Esophagus muscularis mucosa (tissue), 4 donors: ENCODE measurements at regions not wholly inside any gene's neighbourhood (a gene's known extent, or its start where the extent isn't known, plus 50 kb on each side); places are given as distances from the start of the nearest gene placed in this dataset.

Source experiments
- DNase-seq: peaks from one replicate; pipeline ENCODE4 v3.0.0-alpha.2; 2017; ENCODE audit errors: extremely low spot score
- H3K27ac ChIP-seq, 4 donors: fragments of 200-600 bp; sonication (generic); replicated peaks in 1 of 4; 1 replicate in 3 of 4; 2 replicates in 1 of 4; pipeline ENCODE4 v1.5.1; 2016 to 2019; ENCODE audit warnings: mild to moderate bottlenecking in 1 of 4
- H3K27me3 ChIP-seq, 4 donors: fragments of 200-600 bp; sonication (generic); one replicate each; pipeline versions ENCODE4 v1.5.1 to v1.6.0; 2016 to 2019
- H3K36me3 ChIP-seq, 4 donors: fragments of 200-600 bp; sonication (generic); one replicate each; pipeline ENCODE4 v1.5.1; 2016 to 2019
- H3K4me1 ChIP-seq, 4 donors: fragments of 200-600 bp; sonication (generic); one replicate each; pipeline ENCODE4 v1.5.1; 2016 to 2019
- H3K4me3 ChIP-seq, 4 donors: fragments of 200-600 bp; sonication (generic); 1 replicate in 2 of 4; 2 replicates in 2 of 4; pipeline ENCODE4 v1.5.1; 2016 to 2019; ENCODE audit warnings: mild to moderate bottlenecking in 4 of 4, moderate library complexity in 1 of 4
- H3K9me3 ChIP-seq, 4 donors: fragments of 200-600 bp; sonication (generic); 1 replicate in 3 of 4; 2 replicates in 1 of 4; pipeline ENCODE4 v1.5.1; 2016 to 2019
- CTCF ChIP-seq, 3 experiments: fragments of 200-600 bp in 2 of 3; fragments of 450-650 bp in 1 of 3; sonication (generic) in 2 of 3; IDR thresholded peaks; one replicate each; pipeline ENCODE4 v1.5.1; 2017 to 2019; ENCODE audit warnings: antibody characterized with exemption in 3 of 3, mild to moderate bottlenecking in 2 of 3, moderate library complexity in 1 of 3
- EP300 ChIP-seq: sonication (generic); formaldehyde crosslinking; IDR thresholded peaks from one replicate; pipeline ENCODE4 v1.6.1; 2017; ENCODE audit warnings: antibody characterized with exemption
- POLR2A ChIP-seq: fragments of 450-650 bp; IDR thresholded peaks from one replicate; pipeline ENCODE4 v1.6.1; 2017; ENCODE audit warnings: antibody characterized with exemption, moderate library complexity, mild to moderate bottlenecking, low read depth
- POLR2AphosphoS5 ChIP-seq, 2 donors: sonication (generic); formaldehyde crosslinking; IDR thresholded peaks; one replicate each; pipeline ENCODE4 v1.6.1; 2017; ENCODE audit warnings: antibody characterized with exemption in 2 of 2
- WGBS: methylation state at CpG from one replicate; pipeline ENCODE4 v1.1.5; 2018; 5-methylcytosine and 5-hydroxymethylcytosine counted together
- intact Hi-C: fragments of 100-400 bp; cut with DNase I; formaldehyde crosslinking; loops from one replicate; pipeline ENCODE4 v1.15.1; 2023

GRCh38 chr13:40127476-40127875, 472.0 kb downstream of the COG6 start:
- Histone ChIP-seq H3K4me3 (no peak overlapping the region), H3K36me3 (no peaks in the 10 kb centered on the region), H3K9me3 (no peaks in the 10 kb centered on the region), H3K27ac (no peak overlapping the region), H3K27me3 (no peaks in the 10 kb centered on the region), H3K4me1 (peaks cover 0 to 5% (median 0%) of the 10 kb centered on the region in 4 donors)
- intact Hi-C loops = no loop called here
- DNase-seq = no peak
- no peak for TF ChIP-seq POLR2AphosphoS5 (IDR thresholded peaks at IDR 0.05)
- no peak for TF ChIP-seq CTCF (IDR thresholded peaks at IDR 0.05)
- TF ChIP-seq POLR2A = no peak
- TF ChIP-seq EP300 = no peak

- TF ChIP-seq CTCF (IDR thresholded peaks at IDR 0.05) (no peak), POLR2A (no peak)
- H3K4me3 ChIP-seq = no peak overlapping the region
- peaks cover 0 to 5% (median 0%) of the 10 kb centered on the region in 4 donors for H3K4me1 ChIP-seq
- no peak for DNase-seq
- H3K27ac ChIP-seq = no peak overlapping the region
- WGBS = 88% methylated on average over 3 of the region's 3 CpGs
- intact Hi-C loops = no loop called here
- H3K36me3 ChIP-seq = no peaks in the 10 kb centered on the region
- no peaks in the 10 kb centered on the region for H3K27me3 ChIP-seq
- no peaks in the 10 kb centered on the region for H3K9me3 ChIP-seq
Measured at GRCh38 chr13:40127925-40128324, 472.5 kb downstream of the COG6 start.

GRCh38 chr13:40129467-40129866, 474.0 kb downstream of the COG6 start:
- intact Hi-C loops = no loop called here
- over 99% methylated on average over 6 of the region's 6 CpGs for WGBS
- Histone ChIP-seq H3K4me3 (no peak overlapping the region), H3K36me3 (no peaks in the 10 kb centered on the region), H3K9me3 (no peaks in the 10 kb centered on the region), H3K27me3 (no peaks in the 10 kb centered on the region), H3K4me1 (peaks cover 0 to 6% (median 5%) of the 10 kb centered on the region in 4 donors), H3K27ac (no peak overlapping the region)
- DNase-seq = no peak
- no peak for TF ChIP-seq CTCF (IDR thresholded peaks at IDR 0.05)
- TF ChIP-seq POLR2AphosphoS5 (IDR thresholded peaks at IDR 0.05) = no peak
- no peak for TF ChIP-seq EP300
- no peak for TF ChIP-seq POLR2A

- H3K4me1 ChIP-seq = peaks cover 0 to 6% (median 5%) of the 10 kb centered on the region in 4 donors
- no peaks in the 10 kb centered on the region for H3K9me3 ChIP-seq
- WGBS = 91% methylated on average over 6 of the region's 6 CpGs
- intact Hi-C loops = no loop called here
- H3K27me3 ChIP-seq = no peaks in the 10 kb centered on the region
- no peaks in the 10 kb centered on the region for H3K36me3 ChIP-seq
- DNase-seq = no peak
- H3K27ac ChIP-seq = no peak overlapping the region
- TF ChIP-seq POLR2AphosphoS5 (IDR thresholded peaks at IDR 0.05) = no peak
- no peak overlapping the region for H3K4me3 ChIP-seq
Measured at GRCh38 chr13:40130871-40131636, 475.6 kb downstream of the COG6 start.

- peaks cover 0 to 6% (median 2%) of the 10 kb centered on the region in 4 donors for H3K4me1 ChIP-seq
- no peaks in the 10 kb centered on the region for H3K27me3 ChIP-seq
- H3K36me3 ChIP-seq = no peaks in the 10 kb centered on the region
- TF ChIP-seq EP300 (no peak), CTCF (IDR thresholded peaks at IDR 0.05) (no peak), POLR2A (no peak), POLR2AphosphoS5 (IDR thresholded peaks at IDR 0.05) (no peak)
- DNase-seq = no peak
- no peaks in the 10 kb centered on the region for H3K9me3 ChIP-seq
- no peak overlapping the region for H3K27ac ChIP-seq
- intact Hi-C loops = no loop called here
- WGBS = 97% methylated on average over 3 of the region's 3 CpGs
- no peak overlapping the region for H3K4me3 ChIP-seq
Measured at GRCh38 chr13:40132249-40132648, 476.8 kb downstream of the COG6 start.
